ENCODE measurements at regions not wholly inside any gene's neighbourhood (a gene's known extent, or its start where the extent isn't known, plus 50 kb on each side); places are given as distances from the start of the nearest gene placed in this dataset.
A peak's percentile ranks its signal among the peaks of the same experiment; 100 is the strongest.

- TF ChIP-seq, protein P1, sequence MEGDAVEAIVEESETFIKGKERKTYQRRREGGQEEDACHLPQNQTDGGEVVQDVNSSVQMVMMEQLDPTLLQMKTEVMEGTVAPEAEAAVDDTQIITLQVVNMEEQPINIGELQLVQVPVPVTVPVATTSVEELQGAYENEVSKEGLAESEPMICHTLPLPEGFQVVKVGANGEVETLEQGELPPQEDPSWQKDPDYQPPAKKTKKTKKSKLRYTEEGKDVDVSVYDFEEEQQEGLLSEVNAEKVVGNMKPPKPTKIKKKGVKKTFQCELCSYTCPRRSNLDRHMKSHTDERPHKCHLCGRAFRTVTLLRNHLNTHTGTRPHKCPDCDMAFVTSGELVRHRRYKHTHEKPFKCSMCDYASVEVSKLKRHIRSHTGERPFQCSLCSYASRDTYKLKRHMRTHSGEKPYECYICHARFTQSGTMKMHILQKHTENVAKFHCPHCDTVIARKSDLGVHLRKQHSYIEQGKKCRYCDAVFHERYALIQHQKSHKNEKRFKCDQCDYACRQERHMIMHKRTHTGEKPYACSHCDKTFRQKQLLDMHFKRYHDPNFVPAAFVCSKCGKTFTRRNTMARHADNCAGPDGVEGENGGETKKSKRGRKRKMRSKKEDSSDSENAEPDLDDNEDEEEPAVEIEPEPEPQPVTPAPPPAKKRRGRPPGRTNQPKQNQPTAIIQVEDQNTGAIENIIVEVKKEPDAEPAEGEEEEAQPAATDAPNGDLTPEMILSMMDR (conservative IDR thresholded peaks at IDR 0.05 in 1 of 2, IDR thresholded peaks at IDR 0.05 in 1 of 2; ENCODE audit: low read depth in 1 of 2, low read length in 2 of 2): peak in 1 of 2 donors; percentile 23
- TF ChIP-seq EZH2 (IDR thresholded peaks at IDR 0.05; ENCODE audit: low read length, missing control alignments): no peak
Measured at GRCh38 chr11:22472306-22472705, 134.1 kb downstream of the SLC17A6 start.

Data from fibroblast of lung (primary cell).